Activated CD8-positive, alpha-beta memory T cell treated with anti-CD3 and anti-CD28 coated beads for 1 hour (primary cell): ENCODE measurements at regions not wholly inside any gene's neighbourhood (a gene's known extent, or its start where the extent isn't known, plus 50 kb on each side); places are given as distances from the start of the nearest gene placed in this dataset.
"Not testable (repeated sequence)": the region's sequence is repeated elsewhere in the genome, so short reads cannot be mapped to it uniquely, and the experiment has no call there.

Experiments
- DNase-seq, 2 donors: peaks; one replicate each; pipeline ENCODE4 v3.0.0-alpha.2; 2020; ENCODE audit warnings: low read depth in 1 of 2; ENCODE audit errors: extremely low read depth in 1 of 2

DNA sequence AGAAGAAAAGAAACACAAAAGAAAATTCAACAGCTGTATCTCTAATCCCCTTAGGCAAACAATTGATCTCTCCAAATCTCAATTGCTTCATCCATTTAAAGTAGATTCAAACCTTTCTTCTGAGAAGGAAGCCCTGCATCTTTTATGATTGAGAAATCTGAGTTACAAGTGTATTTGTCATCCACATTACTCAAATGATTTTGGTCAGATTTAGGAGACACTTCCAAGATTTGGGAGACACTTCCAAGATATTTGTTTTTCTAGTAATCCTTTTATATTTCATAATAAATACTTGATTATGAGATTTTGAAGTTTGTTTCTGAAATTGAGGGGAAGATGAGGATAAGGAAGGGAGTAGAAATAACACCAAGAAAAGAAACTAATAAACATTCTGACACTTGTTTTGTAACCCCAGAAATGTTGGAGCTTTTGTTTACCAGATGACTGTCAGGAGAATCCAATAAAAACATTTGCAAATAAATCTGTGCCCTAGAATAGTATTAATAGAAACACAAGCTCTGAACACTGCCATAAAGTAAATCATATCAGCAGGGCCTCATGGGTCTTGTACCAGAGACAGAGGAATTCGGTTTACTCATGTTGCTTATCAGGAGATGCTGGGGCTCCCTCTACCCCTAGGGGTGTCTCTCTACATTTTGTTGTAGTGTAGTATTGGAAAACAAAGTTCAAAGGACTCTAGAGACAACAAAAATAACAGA lies 314.3 kb upstream of the NT5E start:
- no peak for DNase-seq

DNA sequence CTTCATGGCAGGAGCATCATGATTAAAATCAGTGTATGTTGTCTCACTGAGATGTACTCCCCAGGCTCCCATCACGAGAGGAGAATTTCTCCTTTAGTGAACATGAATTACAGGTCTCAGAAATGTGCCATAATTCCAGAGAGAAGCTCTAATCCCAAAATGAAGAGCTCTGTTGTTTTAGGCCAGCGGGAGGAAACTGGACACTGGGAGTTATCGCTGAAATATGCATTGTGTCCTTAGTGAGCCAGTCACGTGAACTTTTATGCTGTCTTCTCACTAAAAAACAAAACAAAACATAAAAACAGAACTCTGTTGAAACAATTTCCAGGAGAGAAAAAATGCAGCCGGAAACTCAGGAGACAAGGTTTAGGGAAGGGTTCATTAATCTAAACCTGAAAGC lies 315.7 kb upstream of the NT5E start:
- no peak for DNase-seq

DNA sequence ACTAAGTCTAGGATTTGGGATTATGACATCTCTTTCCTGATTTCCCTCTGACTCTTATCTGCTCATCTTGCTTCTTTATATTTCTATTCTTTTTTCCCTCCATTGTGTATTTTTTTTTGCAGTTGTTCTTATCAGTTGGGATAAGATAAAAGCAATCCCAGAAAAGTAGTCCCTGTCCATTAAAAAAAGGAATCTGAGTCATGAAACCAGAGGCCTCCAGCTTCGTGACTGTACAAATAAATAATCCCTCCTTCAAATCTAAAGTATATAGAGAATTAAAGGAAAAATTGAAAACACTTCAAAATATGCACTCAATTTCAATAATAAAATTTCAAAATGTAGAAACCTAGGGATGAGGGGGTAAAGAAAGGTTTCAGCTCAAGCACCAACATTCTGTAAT lies 317.8 kb upstream of the NT5E start:
- no peak for DNase-seq

DNA sequence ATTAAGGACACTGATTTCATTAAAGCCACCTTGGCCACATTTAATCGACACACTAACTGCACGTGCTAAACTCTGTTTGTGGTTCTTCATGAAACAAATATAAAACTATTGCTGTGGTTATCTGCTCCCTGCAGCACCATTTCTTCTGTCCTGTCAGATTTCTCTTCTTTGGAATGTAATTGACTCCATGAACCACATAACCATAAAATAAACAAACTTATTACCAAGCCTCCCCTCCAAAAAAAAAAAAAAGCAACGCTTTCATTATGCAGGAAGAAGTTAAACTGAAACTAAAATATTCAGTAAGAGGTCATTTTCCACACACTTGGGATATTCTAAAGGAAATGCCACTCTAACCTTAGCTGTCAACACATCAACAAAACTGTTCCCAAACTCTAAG lies 319.1 kb upstream of the NT5E start:
- no peak for DNase-seq

DNA sequence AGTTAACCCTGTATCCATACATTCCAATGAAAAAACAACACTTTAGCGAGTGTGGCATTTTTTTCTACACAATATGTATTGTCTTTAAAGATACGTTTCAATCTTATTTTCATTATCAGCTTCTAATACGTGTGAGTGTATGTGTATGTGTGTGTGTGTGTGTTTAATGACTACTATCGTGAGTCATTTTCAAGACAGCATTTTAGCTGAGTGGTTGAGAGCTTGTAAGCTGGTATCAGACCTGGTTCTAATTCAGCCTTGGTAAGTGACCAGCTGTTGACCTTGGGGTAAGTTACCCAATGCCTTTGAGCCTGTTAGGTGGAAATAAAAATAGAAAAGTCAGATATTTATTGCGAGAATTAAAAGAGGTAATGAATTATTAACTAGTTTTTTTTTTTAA lies 320.0 kb upstream of the NT5E start:
- DNase-seq: no peak

DNA sequence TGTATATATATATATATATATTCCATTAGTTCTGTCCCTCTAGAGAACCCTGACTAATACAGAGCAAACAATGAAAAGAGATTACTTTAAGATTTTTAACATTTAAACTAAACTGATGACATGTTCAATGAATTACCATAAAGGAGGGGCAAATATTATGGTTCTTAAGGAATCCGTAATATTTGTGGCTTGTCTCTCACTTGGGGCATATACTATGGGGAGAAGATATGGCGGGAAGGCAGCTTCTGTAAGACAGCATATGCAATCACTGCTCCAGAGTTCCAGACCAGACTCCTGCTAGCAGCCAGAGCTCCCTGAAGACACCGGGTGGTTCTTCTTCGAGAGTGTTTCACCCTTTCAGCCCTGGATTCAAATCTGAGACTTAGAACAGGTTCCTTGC lies 321.1 kb upstream of the NT5E start:
- DNase-seq: no peak

DNA sequence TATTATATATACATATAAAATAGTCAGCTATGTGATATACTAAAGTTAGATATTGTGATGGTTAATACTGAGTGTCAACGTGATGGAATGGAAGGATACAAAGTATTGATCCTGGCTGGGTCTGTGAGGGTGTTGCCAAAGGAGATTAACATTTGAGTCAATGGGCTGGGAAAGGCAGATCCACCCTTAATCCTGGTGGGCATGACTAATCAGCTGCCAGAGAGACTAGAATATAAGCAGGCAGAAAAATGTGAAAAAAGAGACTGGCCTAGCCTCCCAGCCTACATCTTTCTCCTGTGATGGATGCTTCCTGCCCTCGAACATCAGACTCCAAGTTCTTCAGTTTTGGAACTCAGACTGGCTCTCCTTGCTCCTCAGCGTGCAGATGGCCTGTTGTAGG lies 321.6 kb upstream of the NT5E start:
- DNase-seq: not testable (repeated sequence)

DNA sequence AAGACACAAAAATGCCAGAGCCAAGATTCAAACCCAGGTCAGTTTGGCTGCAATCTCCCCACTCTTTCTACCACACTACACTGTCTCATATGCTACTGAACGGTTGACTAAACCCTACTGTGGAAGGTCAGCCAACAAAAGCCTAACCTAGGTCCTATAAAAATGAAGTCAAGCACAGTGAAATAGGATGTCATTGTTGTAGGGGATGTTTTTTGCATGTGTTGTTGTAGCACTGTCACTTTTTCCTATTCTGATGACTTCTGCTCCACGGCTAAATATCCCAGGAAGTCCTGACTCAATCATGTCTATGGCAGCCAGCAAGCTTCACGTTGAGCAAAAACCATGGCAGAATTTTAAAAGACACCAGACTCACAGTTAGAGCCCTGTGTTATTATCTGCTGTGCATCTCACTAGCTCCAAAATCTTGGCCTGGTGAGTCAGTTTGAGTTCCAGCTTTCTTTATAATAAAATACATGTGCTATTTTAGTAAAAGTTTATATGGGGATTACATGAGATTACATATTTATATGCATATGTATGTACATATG lies 322.1 kb upstream of the NT5E start:
- DNase-seq: no peak

DNA sequence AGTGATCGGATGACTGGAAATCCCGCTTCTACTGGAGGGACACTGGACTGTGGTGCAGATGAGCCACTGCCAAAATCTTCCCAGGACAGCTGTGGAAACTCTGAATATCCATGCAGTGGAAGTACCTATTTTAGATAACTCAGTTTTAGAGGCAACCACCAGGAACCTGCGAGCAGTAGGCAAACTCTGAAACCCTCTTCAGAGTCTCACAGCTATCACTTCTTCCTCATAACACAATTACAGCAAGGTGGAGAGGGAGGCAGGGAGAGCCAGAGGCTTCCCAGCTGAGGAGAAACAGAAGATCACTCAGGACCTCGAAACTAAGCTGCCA lies 322.8 kb upstream of the NT5E start:
- DNase-seq: no peak

DNA sequence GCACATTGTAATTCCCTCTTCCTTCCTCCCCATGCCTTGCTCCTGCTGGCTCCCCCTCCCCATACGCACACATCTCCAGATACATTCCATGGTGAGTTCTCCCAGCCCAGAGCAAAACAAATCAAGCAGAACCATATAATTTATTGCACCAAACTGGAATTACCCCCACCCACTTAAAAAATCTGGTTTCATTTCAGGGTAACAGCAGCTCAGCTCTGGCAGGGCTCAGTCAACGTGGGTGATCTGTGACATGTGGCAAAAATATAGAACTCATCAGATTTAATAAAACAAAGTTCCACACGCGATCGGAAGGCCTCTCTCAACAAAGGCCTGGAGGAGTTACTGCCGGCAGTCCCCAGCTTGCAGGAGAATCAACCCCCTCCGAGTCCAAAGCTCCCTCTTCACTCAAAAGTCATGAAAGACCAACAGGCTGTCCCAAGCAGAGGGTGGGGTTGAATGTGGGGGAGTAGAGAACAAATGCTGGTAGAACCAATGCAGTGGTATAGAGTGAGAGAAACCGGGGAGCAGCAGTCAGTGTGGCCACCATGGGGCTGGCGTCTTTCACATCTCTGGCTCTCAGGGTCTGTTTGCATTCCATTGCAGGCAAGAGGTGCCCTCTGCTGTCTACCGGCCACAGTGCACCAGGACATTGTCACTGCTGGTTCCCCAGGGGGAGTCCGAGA lies 323.3 kb upstream of the NT5E start:
- no peak for DNase-seq

DNA sequence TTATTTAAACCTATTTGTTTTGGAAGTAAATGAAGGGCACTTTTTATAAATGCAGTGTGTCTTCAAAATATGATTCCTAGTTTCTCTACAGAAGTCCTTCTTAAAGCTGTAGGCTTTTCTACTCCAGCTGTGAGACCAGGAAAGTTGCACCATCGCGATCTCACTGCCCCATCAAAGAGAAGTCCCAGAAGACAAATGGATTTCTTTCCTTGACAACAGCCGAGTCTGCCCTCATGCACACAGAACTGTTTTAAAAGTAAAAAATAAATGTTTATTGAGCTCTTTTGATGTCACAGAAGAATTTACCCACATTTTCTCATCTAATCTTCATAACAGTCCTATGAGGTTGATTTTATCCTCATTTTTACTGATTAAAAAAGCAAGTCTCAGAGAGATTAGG lies 324.4 kb upstream of the NT5E start:
- DNase-seq: no peak

DNA sequence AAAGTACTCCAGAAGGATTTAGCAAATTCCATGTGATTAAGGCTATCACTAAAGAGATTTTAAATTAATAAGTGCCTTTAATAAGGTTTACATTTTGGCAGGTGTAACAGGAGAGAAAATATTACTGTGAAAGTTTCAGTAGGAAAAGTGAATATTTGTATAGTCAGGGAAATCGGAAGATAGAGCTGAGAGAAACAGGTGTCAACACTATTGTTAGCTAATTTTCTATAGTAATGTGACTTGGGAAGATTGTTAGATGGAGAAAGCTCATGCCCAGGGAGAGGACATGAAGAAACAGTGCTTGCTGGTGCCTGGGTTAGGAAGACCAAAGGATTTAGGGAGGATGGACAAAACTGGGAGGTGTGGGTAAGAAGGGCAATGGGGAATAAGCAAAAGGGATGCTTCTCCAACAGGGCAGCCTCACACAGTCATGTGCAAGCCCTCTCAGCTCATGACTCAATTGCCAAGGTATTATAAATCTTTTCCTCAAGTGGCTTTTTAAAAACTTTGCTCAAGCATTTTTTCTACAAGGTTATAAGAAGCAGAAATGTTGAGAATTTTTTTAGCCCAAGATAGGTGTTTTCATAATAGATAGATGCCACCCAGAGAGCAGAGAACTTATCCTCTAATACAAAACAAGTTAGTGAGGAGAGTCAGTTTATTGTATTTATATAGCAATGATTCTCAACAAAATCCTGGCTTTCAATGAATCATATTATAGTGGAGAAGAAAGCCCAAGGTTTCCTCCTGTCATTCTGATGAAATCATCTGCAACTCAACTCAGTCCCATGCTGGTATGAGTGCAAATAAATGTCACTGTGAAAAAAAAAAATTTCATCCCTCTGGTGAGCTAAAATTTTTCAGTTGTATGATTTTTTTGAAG lies 325.2 kb upstream of the NT5E start:
- DNase-seq: no peak

DNA sequence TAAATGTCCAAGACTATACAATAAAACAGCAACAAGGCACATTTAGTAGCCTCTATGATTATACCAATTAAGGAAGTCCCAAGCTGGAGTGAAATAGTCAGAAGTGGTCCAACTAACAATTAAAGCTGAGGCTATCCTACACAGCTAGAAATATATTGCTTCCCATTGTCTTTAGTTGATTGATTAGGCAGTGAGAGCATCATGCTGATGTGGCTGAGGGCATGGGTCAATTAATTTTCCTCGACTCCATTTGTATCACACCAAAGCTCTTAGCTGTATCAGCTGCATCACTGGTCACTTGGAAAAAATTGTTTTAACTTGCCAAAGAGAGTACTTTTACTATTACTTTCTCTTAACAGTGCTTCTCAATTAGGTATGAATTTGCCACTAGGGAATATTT lies 328.7 kb upstream of the NT5E start:
- DNase-seq: no peak

DNA sequence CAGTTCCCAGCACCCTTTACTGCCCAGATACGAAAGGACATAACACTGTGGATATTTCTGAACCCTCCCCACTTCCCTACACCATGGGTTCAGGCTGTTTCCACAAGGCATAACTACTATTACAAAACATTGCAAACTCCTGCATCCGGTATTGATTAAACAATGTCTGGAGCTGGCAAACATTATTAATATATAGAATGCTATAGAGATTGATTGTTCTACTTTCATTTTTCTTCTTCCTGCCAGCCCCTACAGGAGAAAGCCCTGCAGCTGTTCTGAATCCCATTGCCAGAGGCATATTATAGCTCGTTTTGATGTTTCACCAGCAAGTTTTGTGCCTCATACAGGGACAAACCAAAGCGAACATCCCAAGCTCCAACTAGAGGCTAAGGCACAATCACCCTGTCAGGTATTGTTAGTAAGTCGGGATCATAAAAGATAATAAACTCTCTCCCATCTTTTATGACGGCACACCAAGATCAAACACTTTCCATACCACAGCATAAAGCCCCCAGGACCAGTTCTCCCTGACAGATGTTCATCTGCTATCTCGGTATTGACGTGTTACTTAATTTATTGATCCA lies 331.1 kb upstream of the NT5E start:
- no peak for DNase-seq

DNA sequence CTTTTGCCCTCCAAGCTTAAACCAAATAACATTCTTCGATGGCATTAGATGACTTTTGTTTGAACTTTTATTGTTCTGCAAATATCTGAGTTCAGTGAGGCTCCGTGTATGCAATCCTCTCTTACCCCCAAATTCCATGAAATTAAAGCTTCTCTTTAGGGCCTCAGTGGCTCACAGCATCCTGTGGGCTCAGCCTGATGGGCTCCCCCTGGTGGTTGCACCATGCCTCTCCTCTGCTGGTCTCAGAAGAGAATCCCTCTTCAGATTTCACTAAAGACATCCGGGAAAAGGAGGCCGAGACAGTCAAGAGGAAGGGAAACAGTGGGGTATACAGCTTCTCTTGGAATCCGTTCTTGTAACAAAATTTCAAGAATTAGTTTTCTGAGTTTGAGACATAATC lies 331.6 kb upstream of the NT5E start:
- no peak for DNase-seq

DNA sequence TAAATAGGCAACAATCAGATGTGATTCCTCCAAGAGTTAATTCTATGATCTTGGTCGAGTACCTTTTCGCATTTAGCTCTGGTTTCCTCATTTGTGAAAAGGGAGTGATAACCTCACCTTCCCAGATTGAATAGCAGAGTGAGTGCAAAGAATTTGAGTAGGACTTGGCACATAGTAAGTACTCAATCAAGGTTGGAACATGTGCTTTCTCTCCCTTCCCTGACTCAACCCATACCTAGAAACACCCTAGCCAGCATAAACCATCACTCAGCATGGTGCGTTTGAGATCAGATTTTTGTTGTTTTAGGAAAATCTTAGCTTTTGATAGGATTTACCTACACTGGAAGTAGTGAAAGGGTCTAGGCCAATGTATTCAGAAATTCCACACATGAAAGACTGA lies 333.4 kb upstream of the NT5E start:
- DNase-seq: no peak

DNA sequence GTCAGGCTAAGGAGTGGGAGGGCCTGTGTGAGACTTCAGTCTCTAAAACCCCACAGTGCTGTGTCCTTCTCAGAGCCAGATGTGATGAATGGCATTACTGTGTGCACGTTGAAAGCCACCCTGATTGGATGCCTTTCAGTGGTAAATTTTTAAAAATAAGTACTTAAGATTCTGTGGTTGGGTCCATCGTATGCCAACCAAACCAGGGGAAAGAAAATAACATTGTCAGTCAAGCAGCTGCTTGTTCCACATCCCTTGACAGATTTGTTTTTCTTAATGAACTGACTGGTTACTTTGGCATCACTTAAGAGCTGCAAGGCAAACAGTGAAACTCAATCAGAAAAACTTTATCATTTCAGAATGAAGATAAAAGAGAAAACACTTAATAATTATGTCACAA lies 334.0 kb upstream of the NT5E start:
- DNase-seq: no peak

DNA sequence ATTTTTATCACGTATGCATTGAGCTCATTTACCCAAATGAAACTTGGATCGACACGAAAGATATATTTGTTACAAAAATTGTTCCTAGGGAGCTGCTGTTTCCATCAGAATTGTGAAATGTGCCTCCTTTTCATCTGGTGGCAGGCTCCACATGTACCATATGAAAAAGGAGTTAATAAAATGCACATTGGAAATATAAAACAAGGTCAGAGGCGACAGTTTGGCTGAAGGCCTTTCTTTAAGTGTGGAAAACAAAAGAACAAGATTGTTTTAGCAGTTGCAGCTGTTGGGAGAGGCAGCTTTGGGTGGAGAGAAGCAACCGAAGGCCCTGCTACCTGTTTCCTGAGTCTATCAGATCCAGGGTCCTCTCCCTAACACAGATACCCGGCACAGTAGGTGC lies 334.5 kb upstream of the NT5E start:
- DNase-seq: no peak

DNA sequence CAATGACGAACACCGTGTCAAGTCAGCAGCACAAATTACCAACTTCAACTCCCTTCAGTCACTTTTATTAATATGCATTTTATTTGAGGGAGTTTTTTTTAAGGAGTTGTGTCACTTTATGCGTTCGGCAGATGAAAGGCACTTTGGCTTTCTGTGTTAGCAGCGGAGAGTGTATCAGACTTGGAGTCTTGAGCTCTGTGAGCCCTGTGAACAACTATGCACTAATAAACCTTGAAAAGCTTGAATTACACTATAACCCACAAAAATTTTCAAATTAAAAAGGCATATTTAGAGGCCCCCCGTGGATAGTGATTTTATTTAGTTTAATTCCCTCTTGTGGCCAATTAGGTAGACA lies 335.3 kb upstream of the NT5E start:
- DNase-seq: no peak

DNA sequence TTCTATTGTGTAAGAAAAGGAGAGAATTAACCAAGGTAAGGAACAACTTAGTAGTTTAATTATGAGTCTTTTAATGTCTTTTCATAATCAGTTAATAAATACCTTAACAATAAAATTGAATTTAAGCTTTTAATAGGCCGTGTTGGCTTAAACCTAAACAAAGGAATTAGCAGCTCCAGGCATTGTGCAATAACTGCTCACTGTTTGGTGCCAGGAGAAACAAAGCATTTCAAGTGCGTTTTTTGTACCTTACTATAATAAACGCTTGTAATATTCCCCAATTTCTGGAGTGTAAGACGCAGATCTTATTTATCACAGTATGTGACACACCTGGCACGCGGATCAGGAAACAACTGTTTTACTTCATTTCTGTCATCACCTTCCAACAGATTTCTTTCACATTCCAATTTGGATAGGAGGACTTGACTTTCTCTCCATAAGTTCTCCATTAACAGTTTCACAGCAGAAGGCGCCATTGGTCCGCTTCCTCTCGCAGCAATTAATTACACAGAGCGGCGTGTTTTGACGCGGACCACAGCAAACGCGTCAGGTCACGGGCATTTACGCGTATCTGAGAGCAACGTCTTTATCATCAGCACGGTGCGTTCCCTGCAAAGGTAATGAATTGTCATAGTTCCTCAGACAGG lies 335.8 kb upstream of the NT5E start:
- no peak for DNase-seq

DNA sequence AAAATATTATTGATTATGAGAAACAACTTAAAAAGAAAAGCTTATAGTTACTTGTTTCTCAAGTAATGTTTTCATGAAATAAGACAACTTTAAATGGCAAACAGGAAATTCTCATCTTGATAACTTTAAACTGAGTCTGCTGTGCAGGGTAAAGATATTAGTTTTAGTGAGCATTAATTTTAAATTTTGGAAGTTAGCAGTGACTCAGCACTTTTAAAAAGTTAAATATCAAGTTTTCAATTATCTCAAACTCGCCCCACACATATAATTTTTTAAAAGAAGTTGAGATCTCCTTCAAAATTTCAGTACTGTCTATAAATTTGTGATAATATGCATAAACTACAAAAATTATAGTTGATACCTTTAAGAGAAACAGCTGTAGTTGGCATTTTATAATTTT lies 337.3 kb upstream of the NT5E start:
- DNase-seq: no peak
